ENCODE measurements at regions not wholly inside any gene's neighbourhood (a gene's known extent, or its start where the extent isn't known, plus 50 kb on each side); places are given as distances from the start of the nearest gene placed in this dataset.

GRCh38 chr2:8033546-8034096, 648.2 kb upstream of the ID2 start:
- TF ChIP-seq, protein P1, sequence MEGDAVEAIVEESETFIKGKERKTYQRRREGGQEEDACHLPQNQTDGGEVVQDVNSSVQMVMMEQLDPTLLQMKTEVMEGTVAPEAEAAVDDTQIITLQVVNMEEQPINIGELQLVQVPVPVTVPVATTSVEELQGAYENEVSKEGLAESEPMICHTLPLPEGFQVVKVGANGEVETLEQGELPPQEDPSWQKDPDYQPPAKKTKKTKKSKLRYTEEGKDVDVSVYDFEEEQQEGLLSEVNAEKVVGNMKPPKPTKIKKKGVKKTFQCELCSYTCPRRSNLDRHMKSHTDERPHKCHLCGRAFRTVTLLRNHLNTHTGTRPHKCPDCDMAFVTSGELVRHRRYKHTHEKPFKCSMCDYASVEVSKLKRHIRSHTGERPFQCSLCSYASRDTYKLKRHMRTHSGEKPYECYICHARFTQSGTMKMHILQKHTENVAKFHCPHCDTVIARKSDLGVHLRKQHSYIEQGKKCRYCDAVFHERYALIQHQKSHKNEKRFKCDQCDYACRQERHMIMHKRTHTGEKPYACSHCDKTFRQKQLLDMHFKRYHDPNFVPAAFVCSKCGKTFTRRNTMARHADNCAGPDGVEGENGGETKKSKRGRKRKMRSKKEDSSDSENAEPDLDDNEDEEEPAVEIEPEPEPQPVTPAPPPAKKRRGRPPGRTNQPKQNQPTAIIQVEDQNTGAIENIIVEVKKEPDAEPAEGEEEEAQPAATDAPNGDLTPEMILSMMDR (IDR thresholded peaks at IDR 0.05) = no peak
- TF ChIP-seq EZH2 (IDR thresholded peaks at IDR 0.05) = no peak
